ENCODE measurements at regions not wholly inside any gene's neighbourhood (a gene's known extent, or its start where the extent isn't known, plus 50 kb on each side); places are given as distances from the start of the nearest gene placed in this dataset.

DNA sequence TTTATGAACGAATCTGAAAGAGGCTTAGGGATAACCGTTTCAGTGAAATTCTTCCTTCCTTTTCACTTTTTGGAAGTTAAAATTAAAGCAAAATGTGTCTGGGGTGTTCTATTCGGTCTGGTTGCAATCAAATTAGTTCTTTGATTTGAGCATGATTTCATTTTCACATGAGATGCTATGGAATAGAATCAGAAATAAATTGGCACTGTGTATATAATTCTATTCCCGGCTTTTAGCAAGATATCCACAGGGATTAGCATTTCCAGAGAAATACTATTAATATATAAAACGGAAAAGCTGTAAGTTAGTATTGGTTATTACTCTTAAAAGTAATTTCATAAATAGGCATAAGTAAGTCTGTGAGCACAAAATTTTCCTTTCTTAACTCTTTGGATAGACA, 1676.8 kb upstream of the PCDH7 start:
- no peaks in the 10 kb centered on the region for H3K36me3 ChIP-seq (ENCODE audit: insufficient read depth, low read length)
- intact Hi-C loops (cut with DNase I, micrococcal nuclease), result no loop called here
- no peak overlapping the region for H3K4me3 ChIP-seq (ENCODE audit: low read length)
- DNase-seq (no peak), ATAC-seq (ENCODE audit: poor library complexity) (no peak)
- CTCF ChIA-PET, result no interaction called here
- H3K27me3 ChIP-seq (ENCODE audit: control insufficient read depth in 1 of 2, insufficient read depth in 2 of 2, low read length in 2 of 2), result no peaks in the 10 kb centered on the region
- peaks cover 5% of the 10 kb centered on the region for H3K9me3 Mint-ChIP-seq
- H3K9me3 ChIP-seq (ENCODE audit: control insufficient read depth in 1 of 2, insufficient read depth in 1 of 2, low read length in 2 of 2), result peaks cover 0 to 14% of the 10 kb centered on the region in 2 experiments
- H3K4me1 ChIP-seq (ENCODE audit: insufficient read depth, low read length), result no peaks in the 10 kb centered on the region
- no peak overlapping the region for H3K27ac ChIP-seq (ENCODE audit: low read depth in 1 of 2, low read length in 2 of 2)
- H3K36me3 Mint-ChIP-seq (ENCODE audit: low read depth), result no peaks in the 10 kb centered on the region
- TF ChIP-seq, protein P1, sequence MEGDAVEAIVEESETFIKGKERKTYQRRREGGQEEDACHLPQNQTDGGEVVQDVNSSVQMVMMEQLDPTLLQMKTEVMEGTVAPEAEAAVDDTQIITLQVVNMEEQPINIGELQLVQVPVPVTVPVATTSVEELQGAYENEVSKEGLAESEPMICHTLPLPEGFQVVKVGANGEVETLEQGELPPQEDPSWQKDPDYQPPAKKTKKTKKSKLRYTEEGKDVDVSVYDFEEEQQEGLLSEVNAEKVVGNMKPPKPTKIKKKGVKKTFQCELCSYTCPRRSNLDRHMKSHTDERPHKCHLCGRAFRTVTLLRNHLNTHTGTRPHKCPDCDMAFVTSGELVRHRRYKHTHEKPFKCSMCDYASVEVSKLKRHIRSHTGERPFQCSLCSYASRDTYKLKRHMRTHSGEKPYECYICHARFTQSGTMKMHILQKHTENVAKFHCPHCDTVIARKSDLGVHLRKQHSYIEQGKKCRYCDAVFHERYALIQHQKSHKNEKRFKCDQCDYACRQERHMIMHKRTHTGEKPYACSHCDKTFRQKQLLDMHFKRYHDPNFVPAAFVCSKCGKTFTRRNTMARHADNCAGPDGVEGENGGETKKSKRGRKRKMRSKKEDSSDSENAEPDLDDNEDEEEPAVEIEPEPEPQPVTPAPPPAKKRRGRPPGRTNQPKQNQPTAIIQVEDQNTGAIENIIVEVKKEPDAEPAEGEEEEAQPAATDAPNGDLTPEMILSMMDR (IDR thresholded peaks at IDR 0.05), result no peak
- POLR2A ChIA-PET, result no interaction called here
- H3K4me1 Mint-ChIP-seq (ENCODE audit: low read depth), result no peaks in the 10 kb centered on the region
- H3K27ac Mint-ChIP-seq, result no peak overlapping the region
- H3K27me3 Mint-ChIP-seq, result no peaks in the 10 kb centered on the region
- no peak overlapping the region for H3K4me3 Mint-ChIP-seq

DNA sequence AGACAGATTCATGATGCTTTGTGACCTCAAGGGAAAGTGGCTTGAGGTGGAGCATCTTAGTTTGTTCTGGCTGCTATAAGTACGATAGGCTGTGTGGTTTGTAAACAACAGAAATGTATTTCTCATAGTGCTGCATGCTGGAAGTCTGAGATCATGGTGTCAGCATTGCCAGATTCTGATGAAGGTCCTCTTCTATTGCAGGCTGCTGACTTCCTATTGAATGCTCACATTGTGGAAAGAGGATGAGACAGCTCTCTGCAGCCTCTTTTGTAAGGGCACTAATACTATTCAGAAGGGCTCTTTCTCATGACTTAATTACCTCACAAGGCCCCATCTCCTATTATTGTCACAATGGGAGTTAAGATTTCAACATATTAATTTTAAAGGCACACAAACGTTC, 1674.0 kb upstream of the PCDH7 start:
- no peaks in the 10 kb centered on the region for H3K27me3 ChIP-seq (ENCODE audit: control insufficient read depth in 1 of 2, insufficient read depth in 2 of 2, low read length in 2 of 2)
- intact Hi-C loops (cut with DNase I, micrococcal nuclease), result no loop called here
- DNase-seq (no peak), ATAC-seq (ENCODE audit: poor library complexity) (no peak)
- peaks cover 0 to 14% of the 10 kb centered on the region in 2 experiments for H3K9me3 ChIP-seq (ENCODE audit: control insufficient read depth in 1 of 2, insufficient read depth in 1 of 2, low read length in 2 of 2)
- H3K36me3 Mint-ChIP-seq (ENCODE audit: low read depth), result no peaks in the 10 kb centered on the region
- no peak overlapping the region for H3K27ac Mint-ChIP-seq
- H3K4me3 Mint-ChIP-seq, result no peak overlapping the region
- ChIA-PET POLR2A (interaction anchor here (1.1 kb wide), 1 partner anchor 9 kb away, joined by 3 read pairs; no protein-coding TSS in a partner anchor), CTCF (no interaction called here)
- peaks cover 4% of the 10 kb centered on the region for H3K9me3 Mint-ChIP-seq
- H3K36me3 ChIP-seq (ENCODE audit: insufficient read depth, low read length), result no peaks in the 10 kb centered on the region
- TF ChIP-seq, protein P1 (IDR thresholded peaks at IDR 0.05), result no peak
- H3K4me1 Mint-ChIP-seq (ENCODE audit: low read depth), result no peaks in the 10 kb centered on the region
- H3K4me1 ChIP-seq (ENCODE audit: insufficient read depth, low read length), result no peaks in the 10 kb centered on the region
- no peak overlapping the region for H3K4me3 ChIP-seq (ENCODE audit: low read length)
- no peak overlapping the region for H3K27ac ChIP-seq (ENCODE audit: low read depth in 1 of 2, low read length in 2 of 2)
- no peaks in the 10 kb centered on the region for H3K27me3 Mint-ChIP-seq

DNA sequence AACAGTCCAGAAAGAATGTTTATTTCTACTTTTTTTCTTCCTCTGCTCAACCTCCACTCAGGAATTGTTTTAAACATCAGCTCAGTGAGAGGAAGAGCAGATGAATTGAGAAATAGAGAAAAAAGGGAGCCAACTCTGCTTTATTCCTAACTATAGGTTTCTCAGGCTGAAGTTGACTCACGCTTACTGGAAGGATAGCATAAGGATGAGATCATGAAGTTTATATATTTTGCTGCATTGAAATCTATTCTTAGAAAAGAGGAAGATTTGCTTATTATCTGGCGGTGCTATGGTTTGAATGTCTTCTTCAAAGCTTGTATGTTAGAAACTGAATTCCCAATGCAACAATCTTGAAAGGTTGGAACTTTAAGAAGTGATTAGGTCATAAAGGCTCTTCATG, 1673.4 kb upstream of the PCDH7 start:
- Mint-ChIP-seq H3K4me3 (no peak overlapping the region), H3K27ac (no peak overlapping the region), H3K36me3 (ENCODE audit: low read depth) (no peaks in the 10 kb centered on the region), H3K4me1 (ENCODE audit: low read depth) (no peaks in the 10 kb centered on the region), H3K27me3 (no peaks in the 10 kb centered on the region), H3K9me3 (peaks cover 4% of the 10 kb centered on the region)
- ATAC-seq (ENCODE audit: poor library complexity) (no peak), DNase-seq (no peak)
- H3K4me3 ChIP-seq (ENCODE audit: low read length), result no peak overlapping the region
- no peak overlapping the region for H3K27ac ChIP-seq (ENCODE audit: low read depth in 1 of 2, low read length in 2 of 2)
- intact Hi-C loops (cut with DNase I, micrococcal nuclease), result no loop called here
- H3K9me3 ChIP-seq (ENCODE audit: control insufficient read depth in 1 of 2, insufficient read depth in 1 of 2, low read length in 2 of 2), result peaks cover 0 to 14% of the 10 kb centered on the region in 2 experiments
- no peaks in the 10 kb centered on the region for H3K4me1 ChIP-seq (ENCODE audit: insufficient read depth, low read length)
- TF ChIP-seq, protein P1 (IDR thresholded peaks at IDR 0.05), result no peak
- ChIA-PET POLR2A (no interaction called here), CTCF (no interaction called here)
- no peaks in the 10 kb centered on the region for H3K27me3 ChIP-seq (ENCODE audit: control insufficient read depth in 1 of 2, insufficient read depth in 2 of 2, low read length in 2 of 2)
- H3K36me3 ChIP-seq (ENCODE audit: insufficient read depth, low read length), result no peaks in the 10 kb centered on the region

All from CD4-positive, alpha-beta T cell (primary cell).